Lower lobe of right lung (tissue), 2 donors: ENCODE measurements at regions not wholly inside any gene's neighbourhood (a gene's known extent, or its start where the extent isn't known, plus 50 kb on each side); places are given as distances from the start of the nearest gene placed in this dataset.

Experiments
- ATAC-seq, 2 donors: fragments of 200-7000 bp; cut with Tn5 transposase; one replicate each; pipeline ENCODE4 v1.9.1; 2020 to 2022; ENCODE audit warnings: mild to moderate bottlenecking in 2 of 2, moderate library complexity in 2 of 2
- DNase-seq: peaks from one replicate; pipeline ENCODE4 v3.0.0-alpha.2; 2020
- H3K27ac ChIP-seq: fragments of 200-600 bp; one replicate; pipeline ENCODE4 v1.8.0; 2022
- H3K27me3 ChIP-seq: fragments of 200-600 bp; one replicate; pipeline ENCODE4 v1.8.0; 2022; ENCODE audit warnings: low read depth
- H3K36me3 ChIP-seq: fragments of 200-600 bp; one replicate; pipeline ENCODE4 v1.8.0; 2022; ENCODE audit warnings: mild to moderate bottlenecking
- H3K4me1 ChIP-seq: fragments of 200-600 bp; one replicate; pipeline ENCODE4 v1.8.0; 2022
- H3K4me3 ChIP-seq: fragments of 200-600 bp; one replicate; pipeline ENCODE4 v1.8.0; 2022; ENCODE audit warnings: mild to moderate bottlenecking
- H3K9me3 ChIP-seq: fragments of 200-600 bp; one replicate; pipeline ENCODE4 v1.8.0; 2022
- CTCF ChIP-seq: fragments of 200-600 bp; IDR thresholded peaks from one replicate; pipeline ENCODE4 v1.8.0; 2022; ENCODE audit warnings: antibody characterized with exemption, mild to moderate bottlenecking
- intact Hi-C: fragments of 100-400 bp; cut with DNase I; formaldehyde crosslinking; loops from one replicate; pipeline ENCODE4 v1.11.0; 2022
- donor health status: DM: no; HTN: yes; CAD: no; lungs with severe emphysema.

GRCh38 chr12:39240587-39240986 is 202.3 kb downstream of the KIF21A start:
- intact Hi-C loops = no loop called here
- no peaks in the 10 kb centered on the region for H3K36me3 ChIP-seq
- no peak for TF ChIP-seq CTCF
- no peaks in the 10 kb centered on the region for H3K27me3 ChIP-seq
- no peaks in the 10 kb centered on the region for H3K9me3 ChIP-seq
- ATAC-seq (no peak), DNase-seq (no peak)
- no peaks in the 10 kb centered on the region for H3K4me1 ChIP-seq
- H3K27ac ChIP-seq = no peak overlapping the region
- no peak overlapping the region for H3K4me3 ChIP-seq

- no peak for TF ChIP-seq CTCF
- Histone ChIP-seq H3K4me1 (no peaks in the 10 kb centered on the region), H3K36me3 (no peaks in the 10 kb centered on the region), H3K27me3 (no peaks in the 10 kb centered on the region), H3K9me3 (no peaks in the 10 kb centered on the region), H3K4me3 (no peak overlapping the region), H3K27ac (no peak overlapping the region)
- ATAC-seq (no peak), DNase-seq (no peak)
- intact Hi-C loops = no loop called here
Observed at GRCh38 chr12:39239490-39240486, 203.1 kb downstream of the KIF21A start.

GRCh38 chr12:39237004-39237403 is 205.9 kb downstream of the KIF21A start:
- H3K27ac ChIP-seq = no peak overlapping the region
- no peak overlapping the region for H3K4me3 ChIP-seq
- no peaks in the 10 kb centered on the region for H3K27me3 ChIP-seq
- DNase-seq = no peak
- TF ChIP-seq CTCF = no peak
- intact Hi-C loops = no loop called here
- H3K36me3 ChIP-seq = no peaks in the 10 kb centered on the region
- H3K4me1 ChIP-seq = no peaks in the 10 kb centered on the region
- no peak for ATAC-seq
- no peaks in the 10 kb centered on the region for H3K9me3 ChIP-seq

GRCh38 chr12:39235990-39236767 is 206.7 kb downstream of the KIF21A start:
- Histone ChIP-seq H3K36me3 (no peaks in the 10 kb centered on the region), H3K27ac (no peak overlapping the region), H3K9me3 (no peaks in the 10 kb centered on the region), H3K4me3 (no peak overlapping the region), H3K27me3 (no peaks in the 10 kb centered on the region), H3K4me1 (no peaks in the 10 kb centered on the region)
- ATAC-seq (no peak), DNase-seq (no peak)
- intact Hi-C loops = no loop called here
- TF ChIP-seq CTCF = no peak

GRCh38 chr12:39230086-39230485 is 212.8 kb downstream of the KIF21A start:
- intact Hi-C loops = no loop called here
- H3K4me1 ChIP-seq = no peaks in the 10 kb centered on the region
- no peak overlapping the region for H3K4me3 ChIP-seq

More at GRCh38 chr12:39230086-39230485, 212.8 kb downstream of the KIF21A start:
- no peaks in the 10 kb centered on the region for H3K9me3 ChIP-seq
- H3K36me3 ChIP-seq = no peaks in the 10 kb centered on the region
- no peak overlapping the region for H3K27ac ChIP-seq
- DNase-seq = no peak
- H3K27me3 ChIP-seq = no peaks in the 10 kb centered on the region
- ATAC-seq = no peak
- TF ChIP-seq CTCF = no peak
